Vagina (tissue), 2 donors: ENCODE measurements at regions not wholly inside any gene's neighbourhood (a gene's known extent, or its start where the extent isn't known, plus 50 kb on each side); places are given as distances from the start of the nearest gene placed in this dataset.

Source experiments
- DNase-seq, 2 donors: peaks; one replicate each; pipeline ENCODE4 v3.0.0-alpha.2; 2017; ENCODE audit errors: extremely low spot score in 2 of 2
- H3K27ac ChIP-seq: fragments of 200-600 bp; sonication (generic); one replicate; pipeline ENCODE4 v1.5.1; 2019
- H3K27me3 ChIP-seq: fragments of 200-600 bp; sonication (generic); one replicate; pipeline ENCODE4 v1.5.1; 2019
- H3K36me3 ChIP-seq, 2 donors: fragments of 200-600 bp; sonication (generic); one replicate each; pipeline ENCODE4 v1.5.1; 2017 to 2019
- H3K4me1 ChIP-seq: fragments of 200-600 bp; sonication (generic); one replicate; pipeline ENCODE4 v1.5.1; 2019
- H3K4me3 ChIP-seq, 2 donors: fragments of 200-600 bp; sonication (generic); 1 replicate in 1 of 2; 2 replicates in 1 of 2; pipeline ENCODE4 v1.5.1; 2016 to 2019
- H3K9me3 ChIP-seq: fragments of 200-600 bp; sonication (generic); one replicate; pipeline ENCODE4 v1.5.1; 2019
- CTCF ChIP-seq, 3 experiments: fragments of 450-650 bp in 2 of 3; fragments of 200-600 bp in 1 of 3; sonication (generic) in 1 of 3; IDR thresholded peaks; one replicate each; pipeline ENCODE4 v1.5.1; 2017 to 2019; ENCODE audit warnings: antibody characterized with exemption in 3 of 3, mild to moderate bottlenecking in 2 of 3, moderate library complexity in 2 of 3
- POLR2A ChIP-seq, 2 donors: fragments of 450-650 bp; IDR thresholded peaks; one replicate each; pipeline ENCODE4 v1.6.1; 2017; ENCODE audit warnings: antibody characterized with exemption in 2 of 2, mild to moderate bottlenecking in 2 of 2, moderate library complexity in 2 of 2
- POLR2AphosphoS5 ChIP-seq, 2 donors: sonication (generic); formaldehyde crosslinking; IDR thresholded peaks; one replicate each; pipeline ENCODE4 v1.9.0; 2017; ENCODE audit warnings: antibody characterized with exemption in 2 of 2, mild to moderate bottlenecking in 2 of 2, low read depth in 1 of 2; ENCODE audit not compliant: insufficient read depth in 1 of 2
- intact Hi-C: fragments of 100-400 bp; cut with DNase I; formaldehyde crosslinking; loops from one replicate; pipeline ENCODE4 v1.15.1; 2023

- H3K27me3 ChIP-seq: no peaks in the 10 kb centered on the region
- no peaks in the 10 kb centered on the region for H3K36me3 ChIP-seq
- DNase-seq: no peak
- peaks cover 2% of the 10 kb centered on the region for H3K4me1 ChIP-seq
- H3K9me3 ChIP-seq: no peaks in the 10 kb centered on the region
- intact Hi-C loops: no loop called here
- no peak overlapping the region for H3K4me3 ChIP-seq
- no peak overlapping the region for H3K27ac ChIP-seq
- no peak for TF ChIP-seq POLR2AphosphoS5 (IDR thresholded peaks at IDR 0.05; ENCODE audit: insufficient read depth in 1 of 2, low read depth in 1 of 2)
- no peak for TF ChIP-seq CTCF (IDR thresholded peaks at IDR 0.05)
- TF ChIP-seq POLR2A (IDR thresholded peaks at IDR 0.05): no peak
Measured at GRCh38 chr1:112054510-112054909, 65.0 kb upstream of the KCND3 start.

GRCh38 chr1:112056354-112056753 is 66.9 kb upstream of the KCND3 start:
- H3K27ac ChIP-seq: no peak overlapping the region
- H3K4me3 ChIP-seq: no peak overlapping the region
- H3K9me3 ChIP-seq: no peaks in the 10 kb centered on the region
- no peak for DNase-seq
- no peaks in the 10 kb centered on the region for H3K36me3 ChIP-seq
- H3K27me3 ChIP-seq: no peaks in the 10 kb centered on the region
- TF ChIP-seq POLR2AphosphoS5 (IDR thresholded peaks at IDR 0.05; ENCODE audit: insufficient read depth in 1 of 2, low read depth in 1 of 2) (no peak), POLR2A (IDR thresholded peaks at IDR 0.05) (no peak), CTCF (IDR thresholded peaks at IDR 0.05) (no peak)
- peaks cover 9% of the 10 kb centered on the region for H3K4me1 ChIP-seq
- intact Hi-C loops: no loop called here

GRCh38 chr1:112057736-112058135 is 68.3 kb upstream of the KCND3 start:
- Histone ChIP-seq H3K36me3 (no peaks in the 10 kb centered on the region), H3K4me3 (no peak overlapping the region), H3K27me3 (no peaks in the 10 kb centered on the region), H3K9me3 (no peaks in the 10 kb centered on the region), H3K27ac (no peak overlapping the region), H3K4me1 (peaks cover 9% of the 10 kb centered on the region)
- intact Hi-C loops: no loop called here
- no peak for DNase-seq
- TF ChIP-seq POLR2A (IDR thresholded peaks at IDR 0.05) (no peak), POLR2AphosphoS5 (IDR thresholded peaks at IDR 0.05; ENCODE audit: insufficient read depth in 1 of 2, low read depth in 1 of 2) (no peak), CTCF (IDR thresholded peaks at IDR 0.05) (no peak)

GRCh38 chr1:112058815-112059450 is 69.5 kb upstream of the KCND3 start:
- TF ChIP-seq POLR2A (IDR thresholded peaks at IDR 0.05): no peak
- TF ChIP-seq POLR2AphosphoS5 (IDR thresholded peaks at IDR 0.05; ENCODE audit: insufficient read depth in 1 of 2, low read depth in 1 of 2): no peak
- TF ChIP-seq CTCF (IDR thresholded peaks at IDR 0.05): no peak
- intact Hi-C loops: no loop called here
- Histone ChIP-seq H3K27me3 (no peaks in the 10 kb centered on the region), H3K9me3 (no peaks in the 10 kb centered on the region), H3K27ac (no peak overlapping the region), H3K4me3 (no peak overlapping the region), H3K4me1 (peaks cover 9% of the 10 kb centered on the region), H3K36me3 (no peaks in the 10 kb centered on the region)
- no peak for DNase-seq

GRCh38 chr1:112059679-112060078 is 70.2 kb upstream of the KCND3 start:
- TF ChIP-seq CTCF (IDR thresholded peaks at IDR 0.05) (no peak), POLR2A (IDR thresholded peaks at IDR 0.05) (no peak), POLR2AphosphoS5 (IDR thresholded peaks at IDR 0.05; ENCODE audit: insufficient read depth in 1 of 2, low read depth in 1 of 2) (no peak)
- intact Hi-C loops: no loop called here
- Histone ChIP-seq H3K4me1 (peaks cover 9% of the 10 kb centered on the region), H3K27ac (no peak overlapping the region), H3K4me3 (no peak overlapping the region), H3K36me3 (no peaks in the 10 kb centered on the region), H3K9me3 (no peaks in the 10 kb centered on the region), H3K27me3 (no peaks in the 10 kb centered on the region)
- no peak for DNase-seq
